Heart right ventricle (tissue), 16 donors: ENCODE measurements at regions not wholly inside any gene's neighbourhood (a gene's known extent, or its start where the extent isn't known, plus 50 kb on each side); places are given as distances from the start of the nearest gene placed in this dataset.

Experiments used
- ATAC-seq, 8 donors: fragments of 200-7000 bp; cut with Tn5 transposase; one replicate each; pipeline ENCODE4 v1.9.1; 2020; ENCODE audit warnings: mild to moderate bottlenecking in 8 of 8, moderate library complexity in 8 of 8, moderate number of reproducible peaks in 1 of 8
- DNase-seq, 2 donors: peaks; one replicate each; pipeline ENCODE4 v3.0.0-alpha.2; 2020
- H3K27ac ChIP-seq, 10 donors: fragments of 200-600 bp; sonication (generic) in 2 of 10; one replicate each; pipeline versions ENCODE4 v1.5.0 to v1.8.0; 2020 to 2022; ENCODE audit warnings: mild to moderate bottlenecking in 3 of 10
- H3K27me3 ChIP-seq, 7 donors: fragments of 200-600 bp; one replicate each; pipeline ENCODE4 v1.8.0; 2021 to 2022; ENCODE audit warnings: mild to moderate bottlenecking in 2 of 7
- H3K36me3 ChIP-seq, 9 donors: fragments of 200-600 bp; sonication (generic) in 1 of 9; one replicate each; pipeline versions ENCODE4 v1.5.0 to v1.8.0; 2020 to 2022; ENCODE audit warnings: mild to moderate bottlenecking in 2 of 9
- H3K4me1 ChIP-seq, 9 donors: fragments of 200-600 bp; sonication (generic) in 1 of 9; one replicate each; pipeline versions ENCODE4 v1.5.0 to v1.8.0; 2020 to 2022; ENCODE audit warnings: mild to moderate bottlenecking in 4 of 9
- H3K4me3 ChIP-seq, 10 donors: fragments of 200-600 bp; sonication (generic) in 2 of 10; one replicate each; pipeline versions ENCODE4 v1.5.0 to v1.8.0; 2020 to 2022; ENCODE audit warnings: mild to moderate bottlenecking in 7 of 10, moderate library complexity in 2 of 10
- H3K9me3 ChIP-seq, 11 donors: fragments of 200-600 bp in 10 of 11; sonication (generic) in 2 of 11; one replicate each; pipeline versions ENCODE4 v1.5.0 to v1.8.0; 2013 to 2022; ENCODE audit warnings: mild to moderate bottlenecking in 2 of 11, control low read depth in 1 of 11, moderate library complexity in 1 of 11
- CTCF ChIP-seq, 9 donors: fragments of 200-600 bp; sonication (generic) in 2 of 9; IDR thresholded peaks; one replicate each; pipeline versions ENCODE4 v1.5.0 to v1.8.0; 2021 to 2022; ENCODE audit warnings: antibody characterized with exemption in 9 of 9, mild to moderate bottlenecking in 5 of 9, moderate library complexity in 1 of 9
- WGBS, 2 donors: extraction: QIAGEN DNeasy Blood & Tissue Kit; methylation state at CpG; one replicate each; pipeline ENCODE4 v1.1.7; 2013; ENCODE audit warnings: inconsistent platforms in 1 of 2; 5-methylcytosine and 5-hydroxymethylcytosine counted together
- intact Hi-C, 10 donors: fragments of 100-400 bp; cut with DNase I; formaldehyde crosslinking; loops; one replicate each; pipeline versions ENCODE4 v1.11.1 to v1.14.2; 2022
- donor health status: Arrhythmogenic right ventricular cardiomyopathy.
- donor health status: ischemic (EF 13 %, LVEDD 7.1; RV severe dilation, severe dysfunction).
- donor health status: healthy with polysubstance abuse.
- donor health status: DM: no; HTN: yes; CAD: no.
- donor health status: DM: no; HTN: no; CAD: no.
- donor health status: ischemic (EF 25% LVEDD 6.9; RV normal size, moderate dysfunction).
- donor health status: ischemic (EF 25% LVEDD 5.7; RV mildly dilated, moderate dysfunction).
- donor health status: healthy.
- donor health status: DM: yes; HTN: yes; CAD: no.
- donor health status: Ischemic cardiomyopathy.
- donor health status: ischemic (EF 35%, LVEDD 5.7; RV mildly dilated, moderate dysfunction).
- donor health status: nonischemic (EF 11% LVEDD 7.7; RV severe dilation, severe dysfunction).
- donor health status: DM: yes; HTN: yes; CAD: no.
- donor health status: PGD.
- donor health status: ischemic (EF 29% LVEDD 5.4; RV normal size, mild dysfunction).
- donor health status: nonischemic (EF 23%, LVEDD 6.1; RV moderate dilation, normal function).

GRCh38 chr5:28831042-28831441 lies 1792.7 kb upstream of the CDH9 start:
- TF ChIP-seq CTCF (IDR thresholded peaks at IDR 0.05) = no peak
- Histone ChIP-seq H3K4me3 (no peak overlapping the region), H3K27ac (no peak overlapping the region), H3K36me3 (no peaks in the 10 kb centered on the region), H3K27me3 (no peaks in the 10 kb centered on the region), H3K9me3 (peaks cover 0 to 23% (median 0%) of the 10 kb centered on the region in 11 donors), H3K4me1 (no peaks in the 10 kb centered on the region)
- WGBS, 2 donors = 78 to 79% methylated on average over 4 of the region's 4 CpGs
- no peak for DNase-seq
- intact Hi-C loops = no loop called here
- ATAC-seq = no peak

GRCh38 chr5:28823231-28823630 lies 1784.8 kb upstream of the CDH9 start:
- ATAC-seq = no peak
- no peaks in the 10 kb centered on the region for H3K4me1 ChIP-seq
- intact Hi-C loops = no loop called here

DNA sequence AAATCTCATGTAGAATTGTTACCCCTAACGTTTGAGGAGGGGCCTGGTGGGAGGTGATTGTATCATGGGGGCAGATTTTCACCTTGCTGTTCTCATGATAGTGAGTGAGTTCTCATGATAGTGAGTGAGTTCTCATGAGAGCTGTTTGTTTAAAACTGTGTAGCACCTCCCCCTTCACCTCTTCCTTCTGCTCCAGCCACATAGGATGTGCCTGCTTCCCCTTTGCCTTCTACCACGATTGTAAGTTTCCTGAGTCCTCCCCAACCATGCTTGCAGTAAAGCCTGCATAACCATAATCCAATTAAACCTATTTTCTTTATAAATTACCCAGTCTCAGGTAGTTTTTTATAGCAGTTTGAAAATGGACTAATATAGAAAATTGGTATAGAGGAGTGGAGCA lies 1783.7 kb upstream of the CDH9 start:
- 50 to 52% methylated on average over 2 of the region's 2 CpGs for WGBS, 2 donors
- H3K27ac ChIP-seq = no peak overlapping the region
- intact Hi-C loops = no loop called here
- DNase-seq = no peak
- no peaks in the 10 kb centered on the region for H3K36me3 ChIP-seq
- no peaks in the 10 kb centered on the region for H3K27me3 ChIP-seq
- TF ChIP-seq CTCF (IDR thresholded peaks at IDR 0.05) = no peak
- H3K4me3 ChIP-seq = no peak overlapping the region
- ATAC-seq = no peak
- peaks cover 0 to 41% (median 7%) of the 10 kb centered on the region in 11 donors for H3K9me3 ChIP-seq
- no peaks in the 10 kb centered on the region for H3K4me1 ChIP-seq

More at GRCh38 chr5:28823231-28823630, 1784.8 kb upstream of the CDH9 start:
- H3K36me3 ChIP-seq = no peaks in the 10 kb centered on the region
- 84 to 86% methylated on average over 1 of the region's 1 CpG for WGBS, 2 donors
- DNase-seq = no peak
- H3K9me3 ChIP-seq = peaks cover 0 to 41% (median 7%) of the 10 kb centered on the region in 11 donors
- H3K27ac ChIP-seq = no peak overlapping the region
- TF ChIP-seq CTCF (IDR thresholded peaks at IDR 0.05) = no peak
- H3K4me3 ChIP-seq = no peak overlapping the region
- no peaks in the 10 kb centered on the region for H3K27me3 ChIP-seq

GRCh38 chr5:28810751-28811136 lies 1772.4 kb upstream of the CDH9 start:
- Histone ChIP-seq H3K27me3 (no peaks in the 10 kb centered on the region), H3K4me3 (no peak overlapping the region), H3K4me1 (no peaks in the 10 kb centered on the region), H3K9me3 (peaks cover 0 to 22% (median 0%) of the 10 kb centered on the region in 11 donors), H3K36me3 (no peaks in the 10 kb centered on the region), H3K27ac (no peak overlapping the region)
- TF ChIP-seq CTCF (IDR thresholded peaks at IDR 0.05) = no peak
- DNase-seq = no peak
- intact Hi-C loops = no loop called here
- 83 to 85% methylated on average over 4 of the region's 4 CpGs for WGBS, 2 donors
- ATAC-seq = no peak
